ENCODE measurements at regions not wholly inside any gene's neighbourhood (a gene's known extent, or its start where the extent isn't known, plus 50 kb on each side); places are given as distances from the start of the nearest gene placed in this dataset.

DNA sequence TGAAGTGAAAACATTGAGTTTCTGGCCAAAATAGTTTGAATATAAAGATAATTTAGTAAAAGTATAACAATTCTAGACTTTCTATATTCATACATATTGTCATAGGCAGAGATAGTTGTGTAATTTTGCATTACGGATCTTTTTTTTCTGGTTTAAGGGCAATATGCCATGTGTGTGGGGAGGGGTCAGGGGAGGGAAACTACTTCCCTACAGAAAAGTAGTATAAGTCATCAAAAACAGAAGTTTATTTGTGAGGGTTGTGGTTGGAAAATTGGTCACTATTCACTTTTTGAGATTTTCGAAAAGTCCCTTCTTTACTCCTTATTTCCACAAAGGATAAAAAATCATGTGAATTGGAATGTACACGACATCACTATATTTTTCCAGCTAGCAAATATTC lies 288.2 kb upstream of the PREP start:
- Histone ChIP-seq H3K79me2 (replicated peaks; ENCODE audit: insufficient read depth) (no peaks in the 10 kb centered on the region), H3K27me3 (ENCODE audit: insufficient read depth) (no peaks in the 10 kb centered on the region), H4K20me1 (replicated peaks; ENCODE audit: insufficient read depth) (no peaks in the 10 kb centered on the region), H3K4me2 (no peak overlapping the region), H3K9me2 (ENCODE audit: insufficient read depth) (no peaks in the 10 kb centered on the region), H3K27ac (ENCODE audit: low read depth) (no peak overlapping the region), H3K4me3 (no peak overlapping the region), H3K36me3 (ENCODE audit: insufficient read depth) (no peaks in the 10 kb centered on the region; the same call in 1 of the 2 replicates), H3K4me1 (ENCODE audit: insufficient read depth) (no peaks in the 10 kb centered on the region; the same call in 1 of the 2 replicates), H3F3A (replicated peaks; ENCODE audit: low read depth) (no peaks in the 10 kb centered on the region), H2AFZ (no peak overlapping the region)
- H3K36me3 Mint-ChIP-seq (ENCODE audit: low read depth): peaks cover 24% of the 10 kb centered on the region
- ATAC-seq (no peak), DNase-seq (ENCODE audit: low spot score) (no peak)
- no peak overlapping the region for H3K27ac Mint-ChIP-seq
- H3K4me1 Mint-ChIP-seq: peaks cover 7% of the 10 kb centered on the region; the same call in 2 of the 3 replicates
- H3K9me3 Mint-ChIP-seq: peaks cover 29% of the 10 kb centered on the region
- no peak overlapping the region for H3K4me3 Mint-ChIP-seq
- TF ChIP-seq EZH2 (IDR thresholded peaks at IDR 0.05; ENCODE audit: low read depth, unreplicated experiment) (no peak), EZH2phosphoT487 (IDR thresholded peaks at IDR 0.05; ENCODE audit: unreplicated experiment) (no peak), CREB1 (CRISPR knock-in tag; IDR thresholded peaks at IDR 0.05; ENCODE audit: low read depth) (no peak), NANOG (IDR thresholded peaks at IDR 0.05; ENCODE audit: borderline replicate concordance) (no peak)
- TF ChIP-seq, protein P1, sequence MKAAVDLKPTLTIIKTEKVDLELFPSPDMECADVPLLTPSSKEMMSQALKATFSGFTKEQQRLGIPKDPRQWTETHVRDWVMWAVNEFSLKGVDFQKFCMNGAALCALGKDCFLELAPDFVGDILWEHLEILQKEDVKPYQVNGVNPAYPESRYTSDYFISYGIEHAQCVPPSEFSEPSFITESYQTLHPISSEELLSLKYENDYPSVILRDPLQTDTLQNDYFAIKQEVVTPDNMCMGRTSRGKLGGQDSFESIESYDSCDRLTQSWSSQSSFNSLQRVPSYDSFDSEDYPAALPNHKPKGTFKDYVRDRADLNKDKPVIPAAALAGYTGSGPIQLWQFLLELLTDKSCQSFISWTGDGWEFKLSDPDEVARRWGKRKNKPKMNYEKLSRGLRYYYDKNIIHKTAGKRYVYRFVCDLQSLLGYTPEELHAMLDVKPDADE (IDR thresholded peaks at IDR 0.05): no peak
- TF ChIP-seq, protein P2, sequence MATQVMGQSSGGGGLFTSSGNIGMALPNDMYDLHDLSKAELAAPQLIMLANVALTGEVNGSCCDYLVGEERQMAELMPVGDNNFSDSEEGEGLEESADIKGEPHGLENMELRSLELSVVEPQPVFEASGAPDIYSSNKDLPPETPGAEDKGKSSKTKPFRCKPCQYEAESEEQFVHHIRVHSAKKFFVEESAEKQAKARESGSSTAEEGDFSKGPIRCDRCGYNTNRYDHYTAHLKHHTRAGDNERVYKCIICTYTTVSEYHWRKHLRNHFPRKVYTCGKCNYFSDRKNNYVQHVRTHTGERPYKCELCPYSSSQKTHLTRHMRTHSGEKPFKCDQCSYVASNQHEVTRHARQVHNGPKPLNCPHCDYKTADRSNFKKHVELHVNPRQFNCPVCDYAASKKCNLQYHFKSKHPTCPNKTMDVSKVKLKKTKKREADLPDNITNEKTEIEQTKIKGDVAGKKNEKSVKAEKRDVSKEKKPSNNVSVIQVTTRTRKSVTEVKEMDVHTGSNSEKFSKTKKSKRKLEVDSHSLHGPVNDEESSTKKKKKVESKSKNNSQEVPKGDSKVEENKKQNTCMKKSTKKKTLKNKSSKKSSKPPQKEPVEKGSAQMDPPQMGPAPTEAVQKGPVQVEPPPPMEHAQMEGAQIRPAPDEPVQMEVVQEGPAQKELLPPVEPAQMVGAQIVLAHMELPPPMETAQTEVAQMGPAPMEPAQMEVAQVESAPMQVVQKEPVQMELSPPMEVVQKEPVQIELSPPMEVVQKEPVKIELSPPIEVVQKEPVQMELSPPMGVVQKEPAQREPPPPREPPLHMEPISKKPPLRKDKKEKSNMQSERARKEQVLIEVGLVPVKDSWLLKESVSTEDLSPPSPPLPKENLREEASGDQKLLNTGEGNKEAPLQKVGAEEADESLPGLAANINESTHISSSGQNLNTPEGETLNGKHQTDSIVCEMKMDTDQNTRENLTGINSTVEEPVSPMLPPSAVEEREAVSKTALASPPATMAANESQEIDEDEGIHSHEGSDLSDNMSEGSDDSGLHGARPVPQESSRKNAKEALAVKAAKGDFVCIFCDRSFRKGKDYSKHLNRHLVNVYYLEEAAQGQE (IDR thresholded peaks at IDR 0.05; ENCODE audit: unreplicated experiment): no peak
- peaks cover 2% of the 10 kb centered on the region for H3K27me3 Mint-ChIP-seq (ENCODE audit: insufficient read depth, low read depth, poor library complexity)

DNA sequence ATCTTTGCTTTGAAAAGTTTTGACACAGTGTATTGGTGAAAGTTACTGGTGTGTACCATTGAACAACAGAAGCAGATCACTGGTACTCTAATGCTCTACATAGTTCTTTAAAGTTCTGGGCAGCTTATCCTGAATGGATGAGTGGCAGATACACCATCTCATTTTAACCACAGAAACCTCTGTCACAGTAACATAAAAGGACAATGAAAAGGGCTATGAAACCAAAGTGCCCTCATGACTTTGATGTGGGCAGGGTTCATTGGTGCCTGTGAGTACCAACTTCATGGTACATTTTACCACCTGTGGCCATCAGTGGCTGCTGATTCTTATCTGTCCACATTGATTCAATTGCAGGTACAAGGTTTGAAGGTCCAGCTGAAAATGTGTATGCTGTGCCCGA lies 285.7 kb upstream of the PREP start:
- Mint-ChIP-seq H3K4me3 (no peak overlapping the region), H3K27ac (no peak overlapping the region), H3K9me3 (peaks cover 37% of the 10 kb centered on the region), H3K4me1 (0 out of 3 replicates have a peak, but pooled peaks cover 2% of the 10 kb centered on the region), H3K27me3 (ENCODE audit: insufficient read depth, low read depth, poor library complexity) (peaks cover 2% of the 10 kb centered on the region), H3K36me3 (ENCODE audit: low read depth) (peaks cover 25% of the 10 kb centered on the region)
- H3K27me3 ChIP-seq (ENCODE audit: insufficient read depth): no peaks in the 10 kb centered on the region
- no peaks in the 10 kb centered on the region for H3K4me1 ChIP-seq (ENCODE audit: insufficient read depth)
- no peak overlapping the region for H3K4me3 ChIP-seq
- H3K4me2 ChIP-seq: no peak overlapping the region
- H3F3A ChIP-seq (replicated peaks; ENCODE audit: low read depth): no peaks in the 10 kb centered on the region
- 0 out of 2 replicates have a peak, but pooled peaks cover 5% of the 10 kb centered on the region for H3K9me2 ChIP-seq (ENCODE audit: insufficient read depth)
- DNase-seq (ENCODE audit: low spot score): no peak
- no peaks in the 10 kb centered on the region for H3K79me2 ChIP-seq (replicated peaks; ENCODE audit: insufficient read depth)
- no peak overlapping the region for H2AFZ ChIP-seq
- no peak for ATAC-seq
- no peaks in the 10 kb centered on the region for H4K20me1 ChIP-seq (replicated peaks; ENCODE audit: insufficient read depth)
- H3K36me3 ChIP-seq (ENCODE audit: insufficient read depth): no peaks in the 10 kb centered on the region; the same call in 1 of the 2 replicates
- H3K27ac ChIP-seq (ENCODE audit: low read depth): no peak overlapping the region
- TF ChIP-seq, protein P2 (IDR thresholded peaks at IDR 0.05; ENCODE audit: unreplicated experiment): no peak
- TF ChIP-seq CREB1 (CRISPR knock-in tag; IDR thresholded peaks at IDR 0.05; ENCODE audit: low read depth) (no peak), POLR2AphosphoS5 (IDR thresholded peaks at IDR 0.05; ENCODE audit: low read depth) (no peak), NANOG (IDR thresholded peaks at IDR 0.05; ENCODE audit: borderline replicate concordance) (no peak), STAT1 (IDR thresholded peaks at IDR 0.05; ENCODE audit: unreplicated experiment) (no peak), EZH2 (IDR thresholded peaks at IDR 0.05; ENCODE audit: low read depth, unreplicated experiment) (no peak), ZNF331 (CRISPR knock-in tag; IDR thresholded peaks at IDR 0.05; ENCODE audit: low read depth) (no peak), ZNF114 (CRISPR knock-in tag; IDR thresholded peaks at IDR 0.05) (no peak)
- TF ChIP-seq, protein P3, sequence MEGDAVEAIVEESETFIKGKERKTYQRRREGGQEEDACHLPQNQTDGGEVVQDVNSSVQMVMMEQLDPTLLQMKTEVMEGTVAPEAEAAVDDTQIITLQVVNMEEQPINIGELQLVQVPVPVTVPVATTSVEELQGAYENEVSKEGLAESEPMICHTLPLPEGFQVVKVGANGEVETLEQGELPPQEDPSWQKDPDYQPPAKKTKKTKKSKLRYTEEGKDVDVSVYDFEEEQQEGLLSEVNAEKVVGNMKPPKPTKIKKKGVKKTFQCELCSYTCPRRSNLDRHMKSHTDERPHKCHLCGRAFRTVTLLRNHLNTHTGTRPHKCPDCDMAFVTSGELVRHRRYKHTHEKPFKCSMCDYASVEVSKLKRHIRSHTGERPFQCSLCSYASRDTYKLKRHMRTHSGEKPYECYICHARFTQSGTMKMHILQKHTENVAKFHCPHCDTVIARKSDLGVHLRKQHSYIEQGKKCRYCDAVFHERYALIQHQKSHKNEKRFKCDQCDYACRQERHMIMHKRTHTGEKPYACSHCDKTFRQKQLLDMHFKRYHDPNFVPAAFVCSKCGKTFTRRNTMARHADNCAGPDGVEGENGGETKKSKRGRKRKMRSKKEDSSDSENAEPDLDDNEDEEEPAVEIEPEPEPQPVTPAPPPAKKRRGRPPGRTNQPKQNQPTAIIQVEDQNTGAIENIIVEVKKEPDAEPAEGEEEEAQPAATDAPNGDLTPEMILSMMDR (conservative IDR thresholded peaks at IDR 0.05; ENCODE audit: low read depth in 2 of 2): no peak
